ENCODE measurements at regions not wholly inside any gene's neighbourhood (a gene's known extent, or its start where the extent isn't known, plus 50 kb on each side); places are given as distances from the start of the nearest gene placed in this dataset.

- H3K4me3 ChIP-seq (replicated peaks in 1 of 3; ENCODE audit: low read depth in 2 of 3, low read length in 3 of 3), result no peak overlapping the region
- H3K4me2 ChIP-seq (replicated peaks; ENCODE audit: extremely low read depth, low read length, poor library complexity, severe bottlenecking), result no peak overlapping the region
- no peaks in the 10 kb centered on the region for H3K27me3 ChIP-seq (ENCODE audit: control insufficient read depth in 2 of 2, insufficient read depth in 2 of 2, low read length in 2 of 2)
- TF ChIP-seq, protein P1, sequence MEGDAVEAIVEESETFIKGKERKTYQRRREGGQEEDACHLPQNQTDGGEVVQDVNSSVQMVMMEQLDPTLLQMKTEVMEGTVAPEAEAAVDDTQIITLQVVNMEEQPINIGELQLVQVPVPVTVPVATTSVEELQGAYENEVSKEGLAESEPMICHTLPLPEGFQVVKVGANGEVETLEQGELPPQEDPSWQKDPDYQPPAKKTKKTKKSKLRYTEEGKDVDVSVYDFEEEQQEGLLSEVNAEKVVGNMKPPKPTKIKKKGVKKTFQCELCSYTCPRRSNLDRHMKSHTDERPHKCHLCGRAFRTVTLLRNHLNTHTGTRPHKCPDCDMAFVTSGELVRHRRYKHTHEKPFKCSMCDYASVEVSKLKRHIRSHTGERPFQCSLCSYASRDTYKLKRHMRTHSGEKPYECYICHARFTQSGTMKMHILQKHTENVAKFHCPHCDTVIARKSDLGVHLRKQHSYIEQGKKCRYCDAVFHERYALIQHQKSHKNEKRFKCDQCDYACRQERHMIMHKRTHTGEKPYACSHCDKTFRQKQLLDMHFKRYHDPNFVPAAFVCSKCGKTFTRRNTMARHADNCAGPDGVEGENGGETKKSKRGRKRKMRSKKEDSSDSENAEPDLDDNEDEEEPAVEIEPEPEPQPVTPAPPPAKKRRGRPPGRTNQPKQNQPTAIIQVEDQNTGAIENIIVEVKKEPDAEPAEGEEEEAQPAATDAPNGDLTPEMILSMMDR (IDR thresholded peaks at IDR 0.05), result no peak
- no peaks in the 10 kb centered on the region for H3K36me3 ChIP-seq (replicated peaks in 1 of 2; ENCODE audit: control insufficient read depth in 1 of 2, insufficient read depth in 2 of 2, low read length in 2 of 2)
- H3K9me3 ChIP-seq (replicated peaks in 1 of 2; ENCODE audit: control insufficient read depth in 1 of 2, insufficient read depth in 1 of 2, low read length in 2 of 2), result no peaks in the 10 kb centered on the region
- intact Hi-C loops (cut with micrococcal nuclease), result loop anchor here in 1 of 2 donors (10.0 kb wide), 1 partner anchor 71 kb away; no protein-coding TSS in a partner anchor
- no peak overlapping the region for H3K9ac ChIP-seq (ENCODE audit: insufficient read depth, low read length, poor library complexity, severe bottlenecking)
- peak overlapping the region in 1 of 2 donors; percentile 46 for H3K27ac ChIP-seq (ENCODE audit: low read depth in 1 of 2, low read length in 2 of 2)
- no peak overlapping the region for H2AFZ ChIP-seq (ENCODE audit: insufficient read depth, low read depth, low read length, poor library complexity, severe bottlenecking)
- Mint-ChIP-seq H3K27ac (peak overlapping the region; percentile 52 to 92 (median 84)), H3K9me3 (peaks cover 0 to 10% (median 2%) of the 10 kb centered on the region in 7 donors), H3K4me1 (peaks cover 45% of the 10 kb centered on the region), H3K36me3 (no peaks in the 10 kb centered on the region), H3K27me3 (ENCODE audit: low read depth in 3 of 3) (peaks cover 0 to 3% (median 3%) of the 10 kb centered on the region in 3 donors), H3K4me3 (peak overlapping the region in 1 of 2 donors; percentile 8)
- H3K79me2 ChIP-seq (ENCODE audit: insufficient read depth, low read length), result no peaks in the 10 kb centered on the region
- H3K4me1 ChIP-seq (ENCODE audit: control insufficient read depth in 1 of 2, insufficient read depth in 2 of 2, low read length in 2 of 2), result peaks cover 36 to 39% of the 10 kb centered on the region in 2 donors
- peak; percentile 45 to 78 (median 63) for DNase-seq
- H4K20me1 ChIP-seq (ENCODE audit: insufficient read depth, low read length), result no peaks in the 10 kb centered on the region
Observed at GRCh38 chr5:158466191-158466590, 607.2 kb upstream of the CLINT1 start.

GRCh38 chr5:158465086-158465972, 606.4 kb upstream of the CLINT1 start:
- TF ChIP-seq, protein P1 (IDR thresholded peaks at IDR 0.05), result no peak
- Histone ChIP-seq H3K4me1 (ENCODE audit: control insufficient read depth in 1 of 2, insufficient read depth in 2 of 2, low read length in 2 of 2) (peaks cover 36 to 39% of the 10 kb centered on the region in 2 donors), H3K4me2 (replicated peaks; ENCODE audit: extremely low read depth, low read length, poor library complexity, severe bottlenecking) (no peak overlapping the region), H2AFZ (ENCODE audit: insufficient read depth, low read depth, low read length, poor library complexity, severe bottlenecking) (no peak overlapping the region), H3K36me3 (replicated peaks in 1 of 2; ENCODE audit: control insufficient read depth in 1 of 2, insufficient read depth in 2 of 2, low read length in 2 of 2) (no peaks in the 10 kb centered on the region), H3K27ac (ENCODE audit: low read depth in 1 of 2, low read length in 2 of 2) (peak overlapping the region in 1 of 2 donors; percentile 46), H3K9me3 (replicated peaks in 1 of 2; ENCODE audit: control insufficient read depth in 1 of 2, insufficient read depth in 1 of 2, low read length in 2 of 2) (no peaks in the 10 kb centered on the region), H3K9ac (ENCODE audit: insufficient read depth, low read length, poor library complexity, severe bottlenecking) (no peak overlapping the region), H3K27me3 (ENCODE audit: control insufficient read depth in 2 of 2, insufficient read depth in 2 of 2, low read length in 2 of 2) (no peaks in the 10 kb centered on the region), H3K4me3 (replicated peaks in 1 of 3; ENCODE audit: low read depth in 2 of 3, low read length in 3 of 3) (peak overlapping the region in 1 of 3 experiments; percentile 3), H3K79me2 (ENCODE audit: insufficient read depth, low read length) (no peaks in the 10 kb centered on the region), H4K20me1 (ENCODE audit: insufficient read depth, low read length) (no peaks in the 10 kb centered on the region)
- WGBS (ENCODE audit: insufficient coverage), result 95% methylated on average over 3 of the region's 6 CpGs
- Mint-ChIP-seq H3K27ac (peak overlapping the region; percentile 75 to 93 (median 86)), H3K4me1 (peaks cover 45% of the 10 kb centered on the region), H3K4me3 (no peak overlapping the region), H3K36me3 (no peaks in the 10 kb centered on the region), H3K27me3 (ENCODE audit: low read depth in 3 of 3) (peaks cover 0 to 3% (median 1%) of the 10 kb centered on the region in 3 donors), H3K9me3 (peaks cover 0 to 10% (median 2%) of the 10 kb centered on the region in 7 donors)
- peak; percentile 33 to 70 (median 53) for DNase-seq
- intact Hi-C loops (cut with micrococcal nuclease), result loop anchor here in 1 of 2 donors (10.0 kb wide), 1 partner anchor 71 kb away; no protein-coding TSS in a partner anchor
